Colon (tissue), 2 donors: ENCODE measurements at regions not wholly inside any gene's neighbourhood (a gene's known extent, or its start where the extent isn't known, plus 50 kb on each side); places are given as distances from the start of the nearest gene placed in this dataset.

ENCODE experiments used
- FAIRE-seq: peaks from 2 replicates; lab custom pipeline; 2012; peaks lifted over from hg19 to GRCh38; lab: Jason Lieb, UNC
- donor health status: control.
- donor health status: control.

GRCh38 chr6:149218471-149218870 lies 99.0 kb upstream of the TAB2 start:
- FAIRE-seq, result no peak

GRCh38 chr6:149218915-149219314 lies 98.6 kb upstream of the TAB2 start:
- no peak for FAIRE-seq

- FAIRE-seq, result no peak
These were observed 96.4 kb upstream of the TAB2 start for GRCh38 chr6:149220882-149221773.

GRCh38 chr6:149221774-149222070 lies 95.8 kb upstream of the TAB2 start:
- FAIRE-seq, result no peak

- FAIRE-seq, result no peak
These were observed 94.2 kb upstream of the TAB2 start for GRCh38 chr6:149223120-149223903.

- no peak for FAIRE-seq
These were observed 93.6 kb upstream of the TAB2 start for GRCh38 chr6:149223904-149224351.

- FAIRE-seq, result no peak
These were observed 93.1 kb upstream of the TAB2 start for GRCh38 chr6:149224399-149224798.

- FAIRE-seq, result no peak
These were observed 92.1 kb upstream of the TAB2 start for GRCh38 chr6:149225370-149225769.

GRCh38 chr6:149225946-149226345 lies 91.6 kb upstream of the TAB2 start:
- FAIRE-seq, result no peak

- FAIRE-seq, result no peak
These were observed 89.7 kb upstream of the TAB2 start for GRCh38 chr6:149227796-149228195.

- no peak for FAIRE-seq
These were observed 89.1 kb upstream of the TAB2 start for GRCh38 chr6:149228311-149228955.

- FAIRE-seq, result no peak
These were observed 88.4 kb upstream of the TAB2 start for GRCh38 chr6:149229096-149229495.

- no peak for FAIRE-seq
These were observed 86.6 kb upstream of the TAB2 start for GRCh38 chr6:149230712-149231460.

GRCh38 chr6:149231778-149232177 lies 85.7 kb upstream of the TAB2 start:
- FAIRE-seq, result no peak

GRCh38 chr6:149233056-149233715 lies 84.3 kb upstream of the TAB2 start:
- FAIRE-seq, result no peak

- no peak for FAIRE-seq
These were observed 83.2 kb upstream of the TAB2 start for GRCh38 chr6:149234051-149234962.

GRCh38 chr6:149235130-149235561 lies 82.4 kb upstream of the TAB2 start:
- no peak for FAIRE-seq

GRCh38 chr6:149236589-149236988 lies 80.9 kb upstream of the TAB2 start:
- FAIRE-seq, result no peak

GRCh38 chr6:149237464-149237863 lies 80.0 kb upstream of the TAB2 start:
- FAIRE-seq, result no peak

GRCh38 chr6:149239573-149240209 lies 77.8 kb upstream of the TAB2 start:
- no peak for FAIRE-seq
